ENCODE measurements at regions not wholly inside any gene's neighbourhood (a gene's known extent, or its start where the extent isn't known, plus 50 kb on each side); places are given as distances from the start of the nearest gene placed in this dataset.

DNA sequence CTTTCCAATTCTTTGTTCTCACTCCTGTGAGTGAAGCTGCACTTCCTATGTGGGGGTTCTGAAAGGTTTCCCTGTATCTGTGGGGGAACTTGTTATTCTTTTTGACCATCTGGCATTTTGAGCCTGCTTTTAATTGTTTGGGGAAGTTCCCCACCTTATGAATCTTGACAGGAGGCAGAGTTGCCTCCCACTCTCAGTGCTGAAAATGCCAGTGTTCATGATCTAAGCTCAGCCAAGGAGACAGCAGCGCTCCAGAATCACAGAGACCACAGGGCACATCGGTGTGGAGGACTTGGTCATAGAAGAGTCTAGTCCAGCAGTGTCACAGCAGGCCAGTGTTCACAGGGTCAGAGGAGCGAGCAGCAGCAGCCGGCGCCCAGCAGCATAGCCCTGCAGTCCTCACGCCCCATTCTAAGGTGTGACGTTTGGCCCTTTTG is 63.8 kb upstream of the PRDX6 start:
- BruUV-seq (replicated peaks): no TSS peak
- no peak overlapping the region for H3K9ac ChIP-seq (ENCODE audit: low read length)
- TF ChIP-seq ZFX (IDR thresholded peaks at IDR 0.05): no peak
- no peak for TF ChIP-seq ZNF274 (IDR thresholded peaks at IDR 0.05; ENCODE audit: low read depth, low read length)
- TF ChIP-seq SP1 (IDR thresholded peaks at IDR 0.05; ENCODE audit: low read depth): no peak
- TF ChIP-seq EZH2phosphoT487 (IDR thresholded peaks at IDR 0.05; ENCODE audit: borderline replicate concordance): no peak
- no peak for TF ChIP-seq EGR1 (IDR thresholded peaks at IDR 0.05; ENCODE audit: low read depth)
- no peak for TF ChIP-seq SRF (IDR thresholded peaks at IDR 0.05; ENCODE audit: low read depth)
- TF ChIP-seq CTCF (IDR thresholded peaks at IDR 0.05 in 2 of 3, conservative IDR thresholded peaks at IDR 0.05 in 1 of 3; ENCODE audit: borderline replicate concordance in 1 of 3, insufficient read depth in 1 of 3, low read depth in 2 of 3, low read length in 2 of 3): no peak
- no peak for TF ChIP-seq FOSL1 (IDR thresholded peaks at IDR 0.05; ENCODE audit: low read depth)
- TF ChIP-seq, protein P1, sequence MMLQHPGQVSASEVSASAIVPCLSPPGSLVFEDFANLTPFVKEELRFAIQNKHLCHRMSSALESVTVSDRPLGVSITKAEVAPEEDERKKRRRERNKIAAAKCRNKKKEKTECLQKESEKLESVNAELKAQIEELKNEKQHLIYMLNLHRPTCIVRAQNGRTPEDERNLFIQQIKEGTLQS (IDR thresholded peaks at IDR 0.05): no peak
- no peak for TF ChIP-seq YY1 (IDR thresholded peaks at IDR 0.05; ENCODE audit: extremely low read depth, insufficient replicate concordance, low read depth, low read length)
- no peak for TF ChIP-seq CEBPB (IDR thresholded peaks at IDR 0.05; ENCODE audit: low read depth)
- TF ChIP-seq POLR2A (IDR thresholded peaks at IDR 0.05; ENCODE audit: borderline replicate concordance, extremely low read depth, insufficient read depth, insufficient read length): no peak
- no peak for TF ChIP-seq SIN3A (IDR thresholded peaks at IDR 0.05; ENCODE audit: low read depth)
- TF ChIP-seq TCF7L2 (IDR thresholded peaks at IDR 0.05; ENCODE audit: borderline replicate concordance, extremely low read depth, insufficient read depth, insufficient read length): no peak
- TF ChIP-seq EZH2 (IDR thresholded peaks at IDR 0.05): no peak
- no peak for TF ChIP-seq RAD21 (IDR thresholded peaks at IDR 0.05; ENCODE audit: low read depth)
- no peak for TF ChIP-seq ELF1 (IDR thresholded peaks at IDR 0.05; ENCODE audit: borderline replicate concordance, low read depth)
- no peak overlapping the region for H3K4me2 ChIP-seq (ENCODE audit: low read length)
- no peaks in the 10 kb centered on the region for H3K9me3 ChIP-seq (ENCODE audit: control insufficient read depth in 1 of 2, insufficient read depth in 1 of 2, low read depth in 1 of 2, low read length in 2 of 2)
- H3K27me3 ChIP-seq (ENCODE audit: insufficient read depth, low read length): no peaks in the 10 kb centered on the region
- H3K27ac ChIP-seq (ENCODE audit: low read depth, low read length): no peak overlapping the region
- intact Hi-C loops (cut with micrococcal nuclease): no loop called here
- H2AFZ ChIP-seq (ENCODE audit: low read depth, low read length, poor library complexity, severe bottlenecking): no peak overlapping the region
- ATAC-seq: no peak
- DNase-seq (ENCODE audit: low read depth, low spot score): no peak
- no peaks in the 10 kb centered on the region for H3K9me2 ChIP-seq (ENCODE audit: insufficient read depth)
- ChIA-PET CTCF (no interaction called here), RAD21 (ENCODE audit: low non-redundant PET in 1 of 2, low total read pairs in 2 of 2, uncharacterized antibody in 2 of 2, unreplicated experiment in 2 of 2) (no interaction called here), POLR2A (no interaction called here)
- no peaks in the 10 kb centered on the region for H3K79me2 ChIP-seq (ENCODE audit: insufficient read depth, low read length)
- no peaks in the 10 kb centered on the region for H3K36me3 ChIP-seq (ENCODE audit: control insufficient read depth in 1 of 2, insufficient read depth in 2 of 2, low read length in 2 of 2)
- H3K4me3 ChIP-seq (replicated peaks in 1 of 2; ENCODE audit: low read depth in 1 of 2, low read length in 2 of 2): no peak overlapping the region
- H3K4me1 ChIP-seq (ENCODE audit: control insufficient read depth in 1 of 2, insufficient read depth in 2 of 2, low read length in 2 of 2): no peaks in the 10 kb centered on the region
- no peaks in the 10 kb centered on the region for H4K20me1 ChIP-seq (ENCODE audit: insufficient read depth)
